ENCODE measurements at regions not wholly inside any gene's neighbourhood (a gene's known extent, or its start where the extent isn't known, plus 50 kb on each side); places are given as distances from the start of the nearest gene placed in this dataset.

- no peak for TF ChIP-seq REST (IDR thresholded peaks at IDR 0.05)
- no peak for TF ChIP-seq RFX5 (IDR thresholded peaks at IDR 0.05)
- no peak for TF ChIP-seq RCOR1 (IDR thresholded peaks at IDR 0.05; ENCODE audit: low read depth, low read length)
- TF ChIP-seq CTCF (IDR thresholded peaks at IDR 0.05) = no peak
- TF ChIP-seq, protein P1, sequence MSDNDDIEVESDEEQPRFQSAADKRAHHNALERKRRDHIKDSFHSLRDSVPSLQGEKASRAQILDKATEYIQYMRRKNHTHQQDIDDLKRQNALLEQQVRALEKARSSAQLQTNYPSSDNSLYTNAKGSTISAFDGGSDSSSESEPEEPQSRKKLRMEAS (IDR thresholded peaks at IDR 0.05) = no peak
- no peak for TF ChIP-seq POLR2A (IDR thresholded peaks at IDR 0.05; ENCODE audit: low read length)
- no peak for TF ChIP-seq JUN (IDR thresholded peaks at IDR 0.05)
- no peak for TF ChIP-seq BCL3 (IDR thresholded peaks at IDR 0.05)
- TF ChIP-seq CHD2 (IDR thresholded peaks at IDR 0.05; ENCODE audit: low read length, partially characterized antibody) = no peak
- no peak for TF ChIP-seq MYC (IDR thresholded peaks at IDR 0.05; ENCODE audit: borderline replicate concordance, low read length)
- no peak for TF ChIP-seq CBX2 (IDR thresholded peaks at IDR 0.05; ENCODE audit: borderline replicate concordance, low read depth)
- no peak for TF ChIP-seq RNF2 (IDR thresholded peaks at IDR 0.05; ENCODE audit: borderline replicate concordance, low read depth)
Measured at GRCh38 chr6:137610702-137611101, 116.5 kb upstream of the OLIG3 start.

Data from A549 (cell line).